ENCODE measurements at regions not wholly inside any gene's neighbourhood (a gene's known extent, or its start where the extent isn't known, plus 50 kb on each side); places are given as distances from the start of the nearest gene placed in this dataset.
"Not testable (repeated sequence)": the region's sequence is repeated elsewhere in the genome, so short reads cannot be mapped to it uniquely, and the experiment has no call there.

- Histone ChIP-seq H2AFZ (no peak overlapping the region), H3K79me2 (no peaks in the 10 kb centered on the region), H3K9me3 (ENCODE audit: control insufficient read depth, low read length) (no peaks in the 10 kb centered on the region), H3K9ac (no peak overlapping the region), H3K4me3 (ENCODE audit: low read depth, low read length) (no peak overlapping the region), H3K36me3 (ENCODE audit: control insufficient read depth, insufficient read depth, low read length) (no peaks in the 10 kb centered on the region), H3K4me1 (no peaks in the 10 kb centered on the region), H3K27ac (no peak overlapping the region), H3K27me3 (ENCODE audit: control insufficient read depth, insufficient read depth, low read length) (no peaks in the 10 kb centered on the region), H3K4me2 (ENCODE audit: low read length) (no peak overlapping the region)
- no peak for TF ChIP-seq CTCF (IDR thresholded peaks at IDR 0.05)
These were observed 406.8 kb downstream of the CCDC85A start for GRCh38 chr2:56590611-56591010.

- H3K9ac ChIP-seq; H3K4me1 ChIP-seq; H3K27me3 ChIP-seq (ENCODE audit: control insufficient read depth, insufficient read depth, low read length); H3K79me2 ChIP-seq; H3K4me2 ChIP-seq (ENCODE audit: low read length); H3K27ac ChIP-seq; H3K4me3 ChIP-seq (ENCODE audit: low read depth, low read length); H3K36me3 ChIP-seq (ENCODE audit: control insufficient read depth, insufficient read depth, low read length); H2AFZ ChIP-seq; H3K9me3 ChIP-seq (ENCODE audit: control insufficient read depth, low read length): not testable (repeated sequence)
These were observed 422.3 kb downstream of the CCDC85A start for GRCh38 chr2:56606086-56606485.

GRCh38 chr2:56613254-56613653 lies 429.5 kb downstream of the CCDC85A start:
- no peak overlapping the region for H3K4me3 ChIP-seq (ENCODE audit: low read depth, low read length)
- H3K36me3 ChIP-seq (ENCODE audit: control insufficient read depth, insufficient read depth, low read length) = no peaks in the 10 kb centered on the region
- H3K9ac ChIP-seq = no peak overlapping the region
- no peak overlapping the region for H2AFZ ChIP-seq
- TF ChIP-seq CTCF (IDR thresholded peaks at IDR 0.05) = no peak
- H3K9me3 ChIP-seq (ENCODE audit: control insufficient read depth, low read length) = no peaks in the 10 kb centered on the region
- H3K27ac ChIP-seq = no peak overlapping the region
- H3K4me2 ChIP-seq (ENCODE audit: low read length) = no peak overlapping the region
- H3K4me1 ChIP-seq = no peaks in the 10 kb centered on the region
- H3K79me2 ChIP-seq = no peaks in the 10 kb centered on the region
- H3K27me3 ChIP-seq (ENCODE audit: control insufficient read depth, insufficient read depth, low read length) = no peaks in the 10 kb centered on the region

GRCh38 chr2:56613920-56614319 lies 430.1 kb downstream of the CCDC85A start:
- no peak for TF ChIP-seq CTCF (IDR thresholded peaks at IDR 0.05)
- Histone ChIP-seq H3K27me3 (ENCODE audit: control insufficient read depth, insufficient read depth, low read length) (no peaks in the 10 kb centered on the region), H3K9me3 (ENCODE audit: control insufficient read depth, low read length) (no peaks in the 10 kb centered on the region), H3K4me2 (ENCODE audit: low read length) (no peak overlapping the region), H2AFZ (no peak overlapping the region), H3K79me2 (no peaks in the 10 kb centered on the region), H3K9ac (no peak overlapping the region), H3K36me3 (ENCODE audit: control insufficient read depth, insufficient read depth, low read length) (no peaks in the 10 kb centered on the region), H3K4me1 (no peaks in the 10 kb centered on the region), H3K27ac (no peak overlapping the region), H3K4me3 (ENCODE audit: low read depth, low read length) (no peak overlapping the region)

GRCh38 chr2:56615760-56616159 lies 432.0 kb downstream of the CCDC85A start:
- H3K9me3 ChIP-seq (ENCODE audit: control insufficient read depth, low read length) = no peaks in the 10 kb centered on the region
- no peaks in the 10 kb centered on the region for H3K27me3 ChIP-seq (ENCODE audit: control insufficient read depth, insufficient read depth, low read length)
- H2AFZ ChIP-seq = no peak overlapping the region
- H3K36me3 ChIP-seq (ENCODE audit: control insufficient read depth, insufficient read depth, low read length) = no peaks in the 10 kb centered on the region
- H3K79me2 ChIP-seq = no peaks in the 10 kb centered on the region
- no peaks in the 10 kb centered on the region for H3K4me1 ChIP-seq
- no peak overlapping the region for H3K4me3 ChIP-seq (ENCODE audit: low read depth, low read length)
- no peak for TF ChIP-seq CTCF (IDR thresholded peaks at IDR 0.05)
- H3K4me2 ChIP-seq (ENCODE audit: low read length) = peak overlapping the region; percentile 25
- no peak overlapping the region for H3K9ac ChIP-seq
- no peak overlapping the region for H3K27ac ChIP-seq

All from parathyroid adenoma (tissue), 2 donors.